GM19351 (cell line): ENCODE measurements at regions not wholly inside any gene's neighbourhood (a gene's known extent, or its start where the extent isn't known, plus 50 kb on each side); places are given as distances from the start of the nearest gene placed in this dataset.

Source experiments
- ATAC-seq: cut with Tn5 transposase; IDR thresholded peaks from one replicate; pipeline ENCODE4 v1.9.1; 2021; ENCODE audit warnings: mild to moderate bottlenecking, moderate library complexity; ENCODE audit not compliant: unreplicated experiment

GRCh38 chr3:174639970-174640369 is 219.2 kb upstream of the NAALADL2 start:
- no peak for ATAC-seq

- no peak for ATAC-seq
Measured at GRCh38 chr3:174640932-174641331, 218.2 kb upstream of the NAALADL2 start.

DNA sequence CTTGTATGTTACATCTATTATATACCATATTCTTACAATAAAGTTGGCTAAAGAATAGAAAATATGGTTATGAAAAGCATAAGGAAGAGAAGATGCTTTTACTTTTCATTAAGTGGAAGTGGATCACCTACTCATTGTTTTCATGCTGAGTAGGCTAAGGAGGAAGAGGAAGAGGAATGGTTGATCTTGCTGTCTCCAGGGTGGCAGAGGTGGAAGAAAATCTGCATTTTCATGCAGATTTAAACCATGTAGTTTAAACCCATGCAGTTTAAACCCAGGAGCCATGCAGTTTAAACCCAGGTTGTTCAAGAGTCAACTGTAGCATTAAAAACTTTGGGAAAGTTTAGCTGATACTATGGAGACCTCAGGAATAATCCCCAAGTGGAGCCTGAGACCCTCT is 214.8 kb upstream of the NAALADL2 start:
- no peak for ATAC-seq

- ATAC-seq = no peak
Measured at GRCh38 chr3:174651951-174652350, 207.2 kb upstream of the NAALADL2 start.

GRCh38 chr3:174659511-174659910 is 199.6 kb upstream of the NAALADL2 start:
- ATAC-seq = no peak

DNA sequence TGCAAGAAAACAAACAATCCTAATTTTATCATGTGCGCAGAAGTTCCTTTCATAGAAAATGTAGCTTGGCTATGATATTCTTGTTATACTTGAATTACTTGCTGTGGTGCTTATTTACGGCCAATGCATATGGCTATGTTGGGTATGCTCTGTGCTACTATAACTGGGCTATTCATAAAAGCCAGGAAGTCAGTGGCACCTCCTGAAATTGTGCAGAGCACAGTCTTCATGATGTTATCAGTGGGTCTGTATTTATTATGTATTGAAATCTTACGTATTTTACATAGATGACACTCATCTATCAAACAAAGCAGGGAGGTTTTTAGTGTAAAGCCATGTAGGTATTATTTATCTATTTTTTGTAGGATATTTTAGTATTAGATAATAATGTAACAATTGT is 196.5 kb upstream of the NAALADL2 start:
- ATAC-seq = no peak

DNA sequence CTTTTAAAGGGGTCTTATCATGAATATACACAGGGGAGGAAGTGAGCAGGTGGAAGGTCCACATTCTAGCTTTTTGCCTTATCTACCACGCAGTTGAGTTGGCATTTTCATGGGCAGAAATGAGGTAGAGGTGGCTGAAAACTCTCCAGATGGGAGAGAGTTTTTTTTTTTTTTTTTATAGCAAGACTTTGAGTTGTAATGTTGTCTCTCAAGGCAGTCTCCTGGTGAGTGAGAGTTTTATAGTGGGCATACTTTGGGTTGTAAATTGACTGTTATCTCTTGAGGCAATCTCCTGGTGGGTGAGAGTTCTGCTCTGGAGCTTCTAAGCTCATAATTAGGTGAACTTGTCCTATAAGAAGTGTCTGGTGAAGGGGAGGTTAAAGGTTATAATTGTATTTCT is 191.7 kb upstream of the NAALADL2 start:
- no peak for ATAC-seq

DNA sequence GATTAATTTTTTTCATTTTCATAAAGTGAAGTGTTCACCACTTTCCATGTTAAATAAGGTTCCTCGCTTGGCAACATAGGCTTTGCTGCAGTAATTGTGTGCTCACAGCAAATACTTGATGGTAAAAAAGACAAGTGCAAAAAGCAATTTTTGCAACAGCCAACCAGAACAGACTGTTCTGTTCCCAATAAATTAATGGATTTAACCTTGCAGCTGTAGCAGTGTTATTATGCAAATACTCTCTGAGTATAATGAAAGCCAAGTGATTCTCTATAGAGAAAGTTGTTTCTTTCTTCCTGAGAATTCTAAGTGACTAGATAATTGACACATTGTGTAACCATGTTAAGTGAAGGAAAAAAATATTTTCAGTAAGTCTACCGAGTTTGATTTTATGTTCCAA is 183.7 kb upstream of the NAALADL2 start:
- no peak for ATAC-seq

DNA sequence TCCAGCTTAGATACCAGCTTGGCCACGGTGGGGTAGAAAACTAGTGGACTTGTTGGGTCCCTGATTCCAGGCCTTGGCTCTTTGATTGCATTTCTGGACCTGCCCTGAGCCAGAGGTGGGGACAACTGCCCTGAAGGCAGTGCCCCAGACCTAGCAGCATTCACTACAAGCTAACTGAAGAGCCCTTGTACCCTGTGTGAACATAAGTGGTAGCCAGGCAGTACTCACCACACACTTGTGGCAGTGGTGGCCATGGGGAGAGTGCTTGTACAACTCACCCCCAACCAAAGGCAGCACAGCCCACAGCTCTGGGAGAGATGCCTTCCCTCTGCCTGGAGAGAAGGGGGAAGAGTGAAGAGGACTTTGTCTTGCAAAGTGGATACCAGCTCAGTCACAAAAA is 177.3 kb upstream of the NAALADL2 start:
- no peak for ATAC-seq

DNA sequence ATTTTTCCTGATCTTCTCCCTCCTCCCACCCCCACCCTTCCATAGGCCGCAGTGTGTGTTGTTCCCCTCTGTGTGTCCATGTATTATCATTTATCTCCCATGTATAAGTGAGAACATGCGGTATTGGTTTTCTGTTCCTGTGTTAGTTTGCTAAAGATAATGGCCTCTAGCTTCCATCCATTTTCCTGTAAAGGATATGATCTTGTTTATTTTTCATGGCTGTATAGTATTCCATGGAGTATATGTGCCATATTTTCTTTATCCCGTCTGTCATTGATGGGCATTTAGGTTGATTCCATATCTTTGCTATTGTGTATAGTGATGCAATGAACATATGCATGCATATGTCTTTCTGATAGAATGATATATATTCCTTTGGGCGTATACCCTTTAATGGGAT is 173.3 kb upstream of the NAALADL2 start:
- no peak for ATAC-seq

DNA sequence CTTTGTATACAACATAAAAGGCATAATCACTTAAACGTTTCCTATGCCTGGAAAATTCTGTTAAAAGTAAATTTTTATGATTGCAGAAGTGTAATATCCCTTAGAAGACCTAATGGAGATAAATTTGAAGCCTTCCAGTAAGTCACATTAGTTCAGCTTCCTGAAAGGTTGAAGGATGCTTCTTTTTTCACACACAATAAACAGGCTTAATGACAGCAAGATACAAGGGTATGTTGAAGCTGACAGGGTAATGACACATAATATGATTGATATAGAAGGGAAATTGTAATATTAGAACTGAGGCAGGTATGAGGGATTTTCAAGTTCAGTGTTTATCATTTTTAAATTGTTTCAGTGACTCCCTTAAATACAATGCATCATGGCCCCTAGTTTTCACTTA is 161.8 kb upstream of the NAALADL2 start:
- ATAC-seq = no peak

DNA sequence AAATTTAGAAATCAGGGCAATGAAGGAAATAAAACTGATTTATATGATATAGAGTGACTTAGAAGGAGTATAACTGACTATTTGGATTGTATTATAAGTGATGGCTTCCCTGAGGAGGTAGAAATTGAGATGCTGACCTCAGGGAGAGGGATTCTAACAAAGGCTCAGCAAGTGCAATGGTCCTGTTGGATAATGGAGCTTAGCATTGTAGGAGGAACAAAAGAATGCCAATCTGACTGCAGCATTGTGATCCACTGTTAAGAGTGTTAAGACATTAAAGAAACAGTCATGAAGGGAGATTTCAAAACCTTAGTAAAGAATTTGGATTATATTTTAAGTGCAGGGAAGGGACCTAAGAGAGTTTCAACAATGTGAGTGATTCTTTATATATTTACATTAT is 158.4 kb upstream of the NAALADL2 start:
- no peak for ATAC-seq

DNA sequence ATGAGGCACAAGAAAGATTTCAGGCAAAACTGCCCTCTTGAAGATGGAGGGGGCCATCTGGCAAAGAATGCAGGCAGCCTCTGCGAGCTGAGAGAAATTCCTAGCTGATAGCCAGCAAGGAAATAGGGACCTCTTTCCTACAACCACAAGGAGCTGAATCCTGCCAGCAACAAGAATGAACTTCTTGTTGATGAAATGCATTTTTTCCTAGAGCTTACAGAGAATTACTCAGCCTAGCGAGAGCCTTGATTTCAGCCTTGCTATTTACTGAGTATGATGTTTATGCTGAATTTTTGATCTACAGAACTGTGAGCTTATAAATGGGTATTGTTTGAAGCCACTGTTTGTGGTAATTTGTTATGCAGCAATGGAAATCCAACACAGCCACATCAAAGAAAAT is 148.5 kb upstream of the NAALADL2 start:
- no peak for ATAC-seq

DNA sequence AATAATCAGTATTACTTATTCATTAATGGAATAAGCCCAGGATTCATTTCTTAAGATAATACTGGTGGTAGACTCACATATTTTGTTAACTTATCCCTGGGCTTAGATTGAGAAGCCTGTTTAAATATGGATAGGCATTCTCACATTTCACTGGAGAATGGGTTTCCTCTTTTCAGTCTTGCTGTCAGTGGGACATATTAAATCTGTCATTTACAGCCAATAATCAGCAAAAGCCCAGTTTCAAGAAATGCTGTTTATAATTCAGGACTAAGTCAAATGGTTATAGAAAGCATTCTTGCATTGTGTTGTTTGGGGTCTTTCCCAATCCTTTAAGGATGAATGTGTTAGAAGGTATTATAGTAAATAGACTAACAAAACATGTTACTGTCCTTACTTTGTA is 143.7 kb upstream of the NAALADL2 start:
- no peak for ATAC-seq

GRCh38 chr3:174716956-174717505 is 142.1 kb upstream of the NAALADL2 start:
- no peak for ATAC-seq

GRCh38 chr3:174720717-174721116 is 138.4 kb upstream of the NAALADL2 start:
- ATAC-seq = no peak

DNA sequence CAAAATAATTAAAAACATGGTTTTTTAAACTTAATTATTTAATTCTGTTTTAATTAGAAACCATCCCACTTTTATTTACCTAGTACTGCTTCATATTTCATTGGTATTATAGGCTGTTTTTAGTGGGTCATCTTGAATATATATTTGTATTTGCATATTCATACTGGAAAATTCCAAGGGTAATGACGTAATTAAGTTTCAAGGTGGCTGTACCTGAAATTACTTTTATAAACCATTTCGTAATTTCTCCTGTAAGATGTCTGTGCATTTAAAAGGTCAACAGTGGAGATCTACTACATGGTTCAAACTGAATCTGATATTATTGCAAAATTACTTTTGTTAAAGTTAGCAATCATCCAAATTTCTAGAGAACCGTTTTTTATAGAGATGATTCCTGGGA is 133.8 kb upstream of the NAALADL2 start:
- ATAC-seq = no peak

- ATAC-seq = no peak
Measured at GRCh38 chr3:174737966-174738365, 121.2 kb upstream of the NAALADL2 start.

DNA sequence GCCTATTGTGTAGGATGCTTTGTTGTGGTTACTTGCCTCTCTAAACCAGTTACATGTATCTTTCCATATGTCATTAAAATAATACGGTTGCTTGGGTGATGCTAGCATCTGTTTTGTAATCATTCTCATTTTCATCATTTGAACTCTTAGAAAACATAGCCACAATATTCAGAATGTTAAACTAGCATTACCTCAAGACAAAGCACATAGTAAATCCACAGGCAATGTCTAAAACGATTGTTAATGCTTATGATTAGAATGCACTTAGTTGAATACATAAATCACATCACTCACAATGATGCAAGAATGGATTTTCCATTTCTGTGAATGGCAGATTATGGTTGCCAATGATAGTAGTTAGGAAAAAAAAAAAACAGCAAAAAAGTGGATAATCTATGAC is 110.0 kb upstream of the NAALADL2 start:
- ATAC-seq = no peak

GRCh38 chr3:174755833-174756829 is 103.0 kb upstream of the NAALADL2 start:
- ATAC-seq = no peak

GRCh38 chr3:174758943-174759342 is 100.2 kb upstream of the NAALADL2 start:
- no peak for ATAC-seq

GRCh38 chr3:174767406-174767805 is 91.7 kb upstream of the NAALADL2 start:
- ATAC-seq = no peak
